ENCODE measurements at regions not wholly inside any gene's neighbourhood (a gene's known extent, or its start where the extent isn't known, plus 50 kb on each side); places are given as distances from the start of the nearest gene placed in this dataset.

DNA sequence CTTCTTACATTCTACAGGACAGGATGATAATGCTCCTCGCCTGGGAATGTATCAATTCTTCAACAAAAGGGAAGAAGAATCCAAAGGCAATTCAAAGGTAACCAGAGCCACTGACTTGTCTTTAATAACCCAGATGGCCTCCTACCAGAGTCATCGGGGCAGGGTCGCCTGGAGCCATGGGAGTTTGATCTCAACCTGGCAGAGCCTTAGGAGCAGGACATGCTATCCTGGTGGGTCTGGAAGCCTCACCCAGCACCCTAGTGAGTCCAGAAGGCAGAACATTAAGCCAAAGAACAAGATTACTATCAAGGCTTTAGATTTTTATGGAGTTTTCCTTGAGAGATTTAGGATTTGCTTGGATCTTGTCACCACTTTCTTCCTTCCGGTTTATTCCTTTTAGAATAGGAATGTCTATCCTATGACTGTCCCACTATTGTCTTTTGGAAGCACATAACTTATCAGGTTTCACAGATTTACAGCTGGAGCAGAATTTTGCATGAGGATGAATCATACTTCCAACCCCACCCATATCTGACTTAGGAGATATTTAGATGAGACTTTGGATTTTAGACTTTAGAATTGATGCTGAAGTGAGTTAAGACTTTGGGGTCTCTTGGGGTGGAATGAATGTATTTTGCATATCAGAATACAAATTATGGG, 330.3 kb upstream of the GOLIM4 start:
- Histone ChIP-seq H3K14ac (replicated peaks; ENCODE audit: low read depth, low read length) (0 out of 2 replicates have a peak overlapping the region, but pooled peaks have one; percentile 52), H2AFZ (replicated peaks; ENCODE audit: low read length, poor library complexity) (no peak overlapping the region), H3K36me3 (ENCODE audit: control insufficient read depth, insufficient read depth, low read length) (no peaks in the 10 kb centered on the region), H3K4me1 (ENCODE audit: control insufficient read depth, insufficient read depth, low read length) (peaks cover 8% of the 10 kb centered on the region), H3K27me3 (ENCODE audit: control insufficient read depth, insufficient read depth, low read length) (peaks cover 2% of the 10 kb centered on the region), H3K23ac (ENCODE audit: low read depth, low read length) (0 out of 2 replicates have a peak overlapping the region, but pooled peaks have one; percentile 11), H2BK120ac (ENCODE audit: low read depth, low read length) (peak overlapping the region; percentile 64; the same call in 1 of the 2 replicates), H3K4me2 (ENCODE audit: low read depth, low read length) (no peak overlapping the region), H3K27ac (ENCODE audit: insufficient read depth, low read length) (no peak overlapping the region), H3K56ac (ENCODE audit: extremely low read depth, insufficient read depth, low read length) (no peak overlapping the region), H2BK20ac (ENCODE audit: low read depth, low read length) (peak overlapping the region; percentile 55; the same call in 1 of the 2 replicates), H2AK9ac (replicated peaks; ENCODE audit: low read depth, low read length, poor library complexity) (no peak overlapping the region), H4K5ac (ENCODE audit: low read depth, low read length) (peak overlapping the region; percentile 72; the same call in 1 of the 2 replicates), H3K9me3 (ENCODE audit: control insufficient read depth, insufficient read depth, low read length) (no peaks in the 10 kb centered on the region), H3K79me1 (ENCODE audit: low read depth in 1 of 2, low read length in 2 of 2) (no peaks in the 10 kb centered on the region), H3K9ac (ENCODE audit: low read depth, low read length) (no peak overlapping the region), H4K91ac (ENCODE audit: insufficient read depth, low read depth, low read length) (peak overlapping the region; percentile 9; the same call in 1 of the 2 replicates), H3K4ac (ENCODE audit: low read depth, low read length) (peak overlapping the region; percentile 54; the same call in 1 of the 2 replicates), H2BK15ac (ENCODE audit: low read depth, low read length) (no peak overlapping the region), H4K8ac (ENCODE audit: low read depth in 2 of 2, low read length in 2 of 2) (no peak overlapping the region), H3K18ac (ENCODE audit: low read depth, low read length) (peak overlapping the region; percentile 63), H3K9me1 (ENCODE audit: insufficient read depth, low read length) (0 out of 2 replicates have a peak, but pooled peaks cover 2% of the 10 kb centered on the region), H2BK5ac (ENCODE audit: low read depth, low read length, poor library complexity, severe bottlenecking) (no peak overlapping the region), H2AK5ac (ENCODE audit: low read depth, low read length) (peak overlapping the region; percentile 58; the same call in 1 of the 2 replicates), H4K20me1 (ENCODE audit: insufficient read depth, low read length) (no peaks in the 10 kb centered on the region), H3K4me3 (ENCODE audit: insufficient read depth, low read depth, low read length) (no peak overlapping the region)
- intact Hi-C loops (cut with micrococcal nuclease) (loop anchor here (2.0 kb wide), 1 partner anchor 175 kb away; no protein-coding TSS in a partner anchor), dilution Hi-C loops (cut with HindIII; ENCODE audit: low sequenced_read_pairs, unreplicated experiment) (no loop called here), in situ Hi-C loops (cut with MboI; ENCODE audit: low sequenced_read_pairs) (no loop called here)
- CTCF ChIA-PET, result no interaction called here
- POLR2A ChIA-PET (ENCODE audit: unreplicated experiment), result no interaction called here
- WGBS, 2 experiments (ENCODE audit: extremely low coverage in 2 of 2, insufficient read length in 1 of 2), result no CpG with 5 or more reads among the region's 4 CpGs
- no TSS peak for BruUV-seq (replicated peaks)
- no peak for ATAC-seq (ENCODE audit: low read depth)
- DNase-seq, result peak; percentile 52
- TF ChIP-seq RFX5 (IDR thresholded peaks at IDR 0.05; ENCODE audit: low read depth, low read length), result no peak
- no peak for TF ChIP-seq SMC3 (IDR thresholded peaks at IDR 0.05; ENCODE audit: low read depth, low read length)
- no peak for TF ChIP-seq NFE2L2 (IDR thresholded peaks at IDR 0.05; ENCODE audit: low read depth, low read length)
- no peak for TF ChIP-seq USF2 (IDR thresholded peaks at IDR 0.05; ENCODE audit: low read depth, low read length)
- no peak for TF ChIP-seq MXI1 (IDR thresholded peaks at IDR 0.05; ENCODE audit: borderline replicate concordance, low read depth, low read length)
- TF ChIP-seq MAFK (IDR thresholded peaks at IDR 0.05; ENCODE audit: low read depth, low read length), result no peak
- no peak for TF ChIP-seq CTCF (conservative IDR thresholded peaks at IDR 0.05; ENCODE audit: low read depth, low read length)
- TF ChIP-seq CHD1 (IDR thresholded peaks at IDR 0.05; ENCODE audit: low read depth, low read length), result no peak
- no peak for TF ChIP-seq RAD21 (IDR thresholded peaks at IDR 0.05; ENCODE audit: low read length)
- TF ChIP-seq FOS (IDR thresholded peaks at IDR 0.05; ENCODE audit: low read depth, low read length), result no peak
- no peak for TF ChIP-seq ELK1 (IDR thresholded peaks at IDR 0.05; ENCODE audit: borderline replicate concordance, low read depth, low read length)
- TF ChIP-seq CEBPB (IDR thresholded peaks at IDR 0.05; ENCODE audit: low read depth, low read length), result no peak
- TF ChIP-seq POLR2A (IDR thresholded peaks at IDR 0.05; ENCODE audit: low read depth, low read length), result no peak
- TF ChIP-seq BHLHE40 (IDR thresholded peaks at IDR 0.05; ENCODE audit: low read depth, low read length), result no peak
- no peak for TF ChIP-seq MAZ (IDR thresholded peaks at IDR 0.05; ENCODE audit: borderline replicate concordance, low read depth, low read length)
